HL-60 (cell line): ENCODE measurements at regions not wholly inside any gene's neighbourhood (a gene's known extent, or its start where the extent isn't known, plus 50 kb on each side); places are given as distances from the start of the nearest gene placed in this dataset.

Source experiments
- DNase-seq, 2 experiments: peaks; one replicate each; pipeline ENCODE4 v3.0.0-alpha.2; 2010 to 2020; ENCODE audit warnings: low read depth in 1 of 2, low spot score in 1 of 2
- H3K27ac ChIP-seq: fragments of 250-450 bp; sonication (Bioruptor Pico); replicated peaks from 2 replicates; pipeline ENCODE4 v1.5.1; 2020; ENCODE audit warnings: mild to moderate bottlenecking, moderate library complexity
- H3K27me3 ChIP-seq: fragments of 250-450 bp; sonication (Bioruptor Pico); 2 replicates; pipeline ENCODE4 v1.5.1; 2021; ENCODE audit warnings: mild to moderate bottlenecking, moderate library complexity; ENCODE audit not compliant: insufficient read depth, poor library complexity, severe bottlenecking
- H3K4me3 ChIP-seq: replicated peaks from 2 replicates; pipeline ENCODE4 v1.5.1; 2011; ENCODE audit warnings: mild to moderate bottlenecking, control low read depth, low read length; ENCODE audit not compliant: insufficient read depth
- CTCF ChIP-seq: IDR thresholded peaks from one replicate; pipeline ENCODE4 v1.5.1; 2011; ENCODE audit warnings: low read length, control low read depth, inconsistent platforms; ENCODE audit not compliant: insufficient read depth
- GABPA ChIP-seq: IDR thresholded peaks from 2 replicates; pipeline ENCODE4 v1.6.1; 2012; ENCODE audit warnings: low read depth
- POLR2AphosphoS5 ChIP-seq: IDR thresholded peaks from 2 replicates; pipeline ENCODE4 v1.6.1; 2012; ENCODE audit warnings: low read depth
- SPI1 ChIP-seq: IDR thresholded peaks from 2 replicates; pipeline ENCODE4 v1.6.1; 2012; ENCODE audit warnings: low read depth, mild to moderate bottlenecking, borderline replicate concordance
- TF ChIP-seq, protein P1 (sequence below): IDR thresholded peaks from 2 replicates; pipeline ENCODE4 v1.6.1; 2012; ENCODE audit warnings: low read depth; ENCODE audit not compliant: insufficient replicate concordance

DNA sequence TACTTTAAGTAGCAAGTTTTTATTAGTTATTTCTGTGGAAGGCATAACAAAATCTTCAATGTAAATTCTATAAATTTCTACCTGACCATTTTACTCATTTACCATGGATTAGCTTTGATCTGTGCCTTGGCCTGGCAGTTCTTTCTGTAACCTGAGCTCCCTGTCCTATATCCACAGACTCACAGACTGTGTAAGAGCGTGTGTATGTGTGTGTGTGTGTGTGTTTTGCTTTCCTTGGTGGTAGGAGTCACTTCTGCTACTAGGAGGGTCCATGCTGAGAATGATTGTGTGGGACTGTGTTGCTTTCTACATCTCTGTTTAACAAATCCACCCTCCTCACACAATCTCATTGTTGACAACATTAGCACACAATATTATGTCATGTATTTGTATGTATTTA, 221.2 kb upstream of the PELI2 start:
- Histone ChIP-seq H3K4me3 (no peak overlapping the region), H3K27me3 (no peaks in the 10 kb centered on the region), H3K27ac (no peak overlapping the region)
- no peak for DNase-seq
- TF ChIP-seq CTCF, result no peak
- no peak for TF ChIP-seq SPI1
- TF ChIP-seq, protein P1, sequence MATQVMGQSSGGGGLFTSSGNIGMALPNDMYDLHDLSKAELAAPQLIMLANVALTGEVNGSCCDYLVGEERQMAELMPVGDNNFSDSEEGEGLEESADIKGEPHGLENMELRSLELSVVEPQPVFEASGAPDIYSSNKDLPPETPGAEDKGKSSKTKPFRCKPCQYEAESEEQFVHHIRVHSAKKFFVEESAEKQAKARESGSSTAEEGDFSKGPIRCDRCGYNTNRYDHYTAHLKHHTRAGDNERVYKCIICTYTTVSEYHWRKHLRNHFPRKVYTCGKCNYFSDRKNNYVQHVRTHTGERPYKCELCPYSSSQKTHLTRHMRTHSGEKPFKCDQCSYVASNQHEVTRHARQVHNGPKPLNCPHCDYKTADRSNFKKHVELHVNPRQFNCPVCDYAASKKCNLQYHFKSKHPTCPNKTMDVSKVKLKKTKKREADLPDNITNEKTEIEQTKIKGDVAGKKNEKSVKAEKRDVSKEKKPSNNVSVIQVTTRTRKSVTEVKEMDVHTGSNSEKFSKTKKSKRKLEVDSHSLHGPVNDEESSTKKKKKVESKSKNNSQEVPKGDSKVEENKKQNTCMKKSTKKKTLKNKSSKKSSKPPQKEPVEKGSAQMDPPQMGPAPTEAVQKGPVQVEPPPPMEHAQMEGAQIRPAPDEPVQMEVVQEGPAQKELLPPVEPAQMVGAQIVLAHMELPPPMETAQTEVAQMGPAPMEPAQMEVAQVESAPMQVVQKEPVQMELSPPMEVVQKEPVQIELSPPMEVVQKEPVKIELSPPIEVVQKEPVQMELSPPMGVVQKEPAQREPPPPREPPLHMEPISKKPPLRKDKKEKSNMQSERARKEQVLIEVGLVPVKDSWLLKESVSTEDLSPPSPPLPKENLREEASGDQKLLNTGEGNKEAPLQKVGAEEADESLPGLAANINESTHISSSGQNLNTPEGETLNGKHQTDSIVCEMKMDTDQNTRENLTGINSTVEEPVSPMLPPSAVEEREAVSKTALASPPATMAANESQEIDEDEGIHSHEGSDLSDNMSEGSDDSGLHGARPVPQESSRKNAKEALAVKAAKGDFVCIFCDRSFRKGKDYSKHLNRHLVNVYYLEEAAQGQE, result no peak
- TF ChIP-seq GABPA, result no peak
- no peak for TF ChIP-seq POLR2AphosphoS5

DNA sequence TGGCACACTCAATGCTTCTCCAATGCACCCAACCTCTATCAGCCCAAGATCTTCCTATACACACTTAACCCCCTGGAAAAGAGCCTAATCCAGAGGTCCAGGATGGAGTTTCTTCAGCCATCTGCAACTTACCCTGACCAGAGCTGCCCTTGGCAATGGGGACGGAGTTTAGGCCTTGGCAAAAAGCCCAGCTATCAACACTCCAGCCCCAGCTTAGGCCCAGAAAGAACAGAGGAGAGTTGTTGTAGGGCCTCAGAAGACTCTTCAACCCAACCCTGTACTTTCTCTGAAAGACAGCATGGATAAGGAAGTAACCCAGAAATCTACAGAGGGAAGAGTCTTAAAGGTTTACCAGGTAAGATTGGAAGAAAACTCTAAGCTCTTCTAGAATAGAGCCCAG, 219.3 kb upstream of the PELI2 start:
- Histone ChIP-seq H3K27ac (no peak overlapping the region), H3K4me3 (no peak overlapping the region), H3K27me3 (no peaks in the 10 kb centered on the region)
- DNase-seq, result no peak
- TF ChIP-seq POLR2AphosphoS5 (no peak), CTCF (no peak), GABPA (no peak), SPI1 (no peak)
- TF ChIP-seq, protein P1, result no peak

GRCh38 chr14:55899531-55899930, 218.7 kb upstream of the PELI2 start:
- Histone ChIP-seq H3K27me3 (no peaks in the 10 kb centered on the region), H3K4me3 (no peak overlapping the region), H3K27ac (no peak overlapping the region)
- TF ChIP-seq GABPA, result no peak
- DNase-seq, result no peak

DNA sequence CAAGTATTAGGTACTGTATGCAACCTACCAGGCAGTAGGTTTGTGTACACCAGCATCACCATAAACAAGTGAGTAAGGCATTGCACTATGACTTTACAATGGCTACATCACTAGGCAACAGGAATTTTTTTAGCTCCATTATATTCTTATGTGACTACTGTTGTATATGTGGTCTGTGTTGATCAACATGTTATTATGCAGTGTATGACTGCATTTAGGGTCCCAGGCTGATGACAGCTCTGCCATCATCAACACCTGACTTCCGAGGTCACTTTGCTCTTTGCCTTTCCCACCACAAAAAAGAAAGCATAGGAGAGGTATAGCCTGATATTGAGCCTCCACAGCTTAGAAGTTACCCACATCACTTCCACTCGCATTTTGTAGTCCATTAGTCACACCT, 217.5 kb upstream of the PELI2 start:
- TF ChIP-seq SPI1 (no peak), GABPA (no peak), POLR2AphosphoS5 (no peak)
- TF ChIP-seq, protein P1, result no peak
- no peak overlapping the region for H3K4me3 ChIP-seq
- H3K27me3 ChIP-seq, result no peaks in the 10 kb centered on the region
- H3K27ac ChIP-seq, result no peak overlapping the region
- no peak for DNase-seq
